CD4-positive, alpha-beta memory T cell (primary cell): ENCODE measurements at regions not wholly inside any gene's neighbourhood (a gene's known extent, or its start where the extent isn't known, plus 50 kb on each side); places are given as distances from the start of the nearest gene placed in this dataset.

Source experiments
- CTCF ChIA-PET: fragments of 350-600 bp; sonication (Branson Sonifier 250); formaldehyde crosslinking; loops from one replicate; lab custom pipeline; 2021; ENCODE audit warnings: inconsistent platforms; ENCODE audit not compliant: partially characterized antibody; lab: Charles Lee
- POLR2A ChIA-PET: fragments of 350-600 bp; sonication (Branson Sonifier 250); formaldehyde crosslinking; loops from one replicate; lab custom pipeline; 2021; ENCODE audit not compliant: partially characterized antibody; lab: Charles Lee
- DNase-seq, 5 donors: peaks; one replicate each; pipeline versions ENCODE4 v3.0.0 to v3.0.0-alpha.2; 2020 to 2022; ENCODE audit warnings: mixed read lengths in 1 of 5
- H3K27ac ChIP-seq: one replicate; pipeline ENCODE4 v1.7.0; 2013; ENCODE audit warnings: low read depth, low read length
- H3K27me3 ChIP-seq: 2 replicates; pipeline ENCODE4 v1.7.0; 2013; ENCODE audit warnings: mild to moderate bottlenecking, low read length, moderate library complexity; ENCODE audit not compliant: insufficient read depth
- H3K36me3 ChIP-seq: 2 replicates; pipeline ENCODE4 v1.7.0; 2013; ENCODE audit warnings: mild to moderate bottlenecking, low read length, moderate library complexity; ENCODE audit not compliant: insufficient read depth
- H3K4me1 ChIP-seq: 2 replicates; pipeline ENCODE4 v1.7.0; 2013; ENCODE audit warnings: mild to moderate bottlenecking, low read length, moderate library complexity; ENCODE audit not compliant: insufficient read depth
- H3K4me3 ChIP-seq, 2 donors: one replicate each; pipeline ENCODE4 v1.7.0; 2013; ENCODE audit warnings: low read length in 2 of 2, mild to moderate bottlenecking in 1 of 2
- H3K9me3 ChIP-seq, 2 donors: one replicate each; pipeline ENCODE4 v1.7.0; 2013; ENCODE audit warnings: low read length in 2 of 2, control low read depth in 1 of 2; ENCODE audit not compliant: control insufficient read depth in 1 of 2
- H3K27ac Mint-ChIP-seq, 7 donors: one replicate each; pipeline ENCODE4 v1.8.0; 2020 to 2021; ENCODE audit warnings: mixed read lengths in 7 of 7, mild to moderate bottlenecking in 6 of 7, inconsistent platforms in 3 of 7, moderate library complexity in 3 of 7
- H3K27me3 Mint-ChIP-seq, 2 donors: one replicate each; pipeline ENCODE4 v1.8.0; 2020 to 2021; ENCODE audit warnings: mixed read lengths in 2 of 2
- H3K36me3 Mint-ChIP-seq, 2 donors: one replicate each; pipeline ENCODE4 v1.8.0; 2020 to 2021; ENCODE audit warnings: mixed read lengths in 2 of 2, inconsistent platforms in 1 of 2, mild to moderate bottlenecking in 1 of 2
- H3K4me1 Mint-ChIP-seq, 4 donors: one replicate each; pipeline ENCODE4 v1.8.0; 2020 to 2021; ENCODE audit warnings: mixed read lengths in 4 of 4, mild to moderate bottlenecking in 1 of 4
- H3K4me3 Mint-ChIP-seq, 8 donors: one replicate each; pipeline ENCODE4 v1.8.0; 2020 to 2021; ENCODE audit warnings: mixed read lengths in 8 of 8, mild to moderate bottlenecking in 7 of 8, moderate library complexity in 6 of 8, inconsistent platforms in 3 of 8
- H3K9me3 Mint-ChIP-seq, 8 donors: one replicate each; pipeline ENCODE4 v1.8.0; 2020 to 2021; ENCODE audit warnings: mixed read lengths in 8 of 8, mild to moderate bottlenecking in 5 of 8, inconsistent platforms in 3 of 8, moderate library complexity in 1 of 8
- intact Hi-C: fragments of 100-400 bp; cut with micrococcal nuclease; formaldehyde crosslinking; loops from one replicate; pipeline ENCODE4 v1.15.1; 2023

DNA sequence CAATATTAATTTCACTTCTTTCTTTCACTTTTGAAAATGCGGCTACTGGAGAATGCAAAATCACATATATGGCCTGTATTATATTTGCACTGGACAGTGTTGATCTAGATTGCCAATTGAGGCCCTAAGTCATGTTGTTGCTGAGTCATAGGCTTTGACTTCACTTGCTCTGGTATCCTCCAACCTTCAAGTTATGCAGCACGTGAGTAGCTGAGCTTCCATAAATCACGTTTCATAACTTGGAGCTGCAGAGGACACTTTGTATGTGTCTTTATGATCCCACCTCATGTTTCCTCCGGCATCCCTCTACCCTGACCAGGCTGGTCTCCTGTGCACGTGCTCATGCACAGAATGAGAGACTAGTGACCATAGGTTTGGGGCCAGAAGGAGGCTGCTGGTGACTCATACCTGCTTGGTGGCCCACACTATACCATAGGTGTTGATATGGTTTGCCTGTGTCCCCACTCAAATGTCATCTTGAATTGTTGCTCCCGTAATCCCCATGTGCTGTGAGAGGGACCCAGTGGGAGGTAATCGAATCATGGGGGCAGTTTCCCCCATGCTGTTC is 103.0 kb upstream of the TSPAN2 start:
- intact Hi-C loops, result no loop called here

GRCh38 chr1:115191691-115192090 is 102.4 kb upstream of the TSPAN2 start:
- H3K36me3 ChIP-seq, result no peaks in the 10 kb centered on the region
- H3K4me1 Mint-ChIP-seq, result no peaks in the 10 kb centered on the region
- no peaks in the 10 kb centered on the region for H3K9me3 Mint-ChIP-seq
- peaks cover 3 to 10% of the 10 kb centered on the region in 2 donors for H3K27me3 Mint-ChIP-seq
- H3K9me3 ChIP-seq, result no peaks in the 10 kb centered on the region
- intact Hi-C loops, result no loop called here
- H3K4me3 Mint-ChIP-seq, result no peak overlapping the region
- no peak overlapping the region for H3K27ac Mint-ChIP-seq
- ChIA-PET CTCF (no interaction called here), POLR2A (no interaction called here)
- H3K4me3 ChIP-seq, result no peak overlapping the region
- H3K4me1 ChIP-seq, result no peaks in the 10 kb centered on the region
- no peaks in the 10 kb centered on the region for H3K36me3 Mint-ChIP-seq
- no peak overlapping the region for H3K27ac ChIP-seq
- no peak for DNase-seq
- H3K27me3 ChIP-seq, result no peaks in the 10 kb centered on the region

More for the DNA sequence above, 103.0 kb upstream of the TSPAN2 start:
- Mint-ChIP-seq H3K27me3 (peaks cover 3 to 14% of the 10 kb centered on the region in 2 donors), H3K4me3 (no peak overlapping the region), H3K27ac (no peak overlapping the region), H3K4me1 (no peaks in the 10 kb centered on the region), H3K9me3 (no peaks in the 10 kb centered on the region), H3K36me3 (no peaks in the 10 kb centered on the region)
- ChIA-PET CTCF (no interaction called here), POLR2A (no interaction called here)
- Histone ChIP-seq H3K4me1 (no peaks in the 10 kb centered on the region), H3K36me3 (no peaks in the 10 kb centered on the region), H3K27me3 (no peaks in the 10 kb centered on the region), H3K27ac (no peak overlapping the region), H3K9me3 (no peaks in the 10 kb centered on the region), H3K4me3 (no peak overlapping the region)
- no peak for DNase-seq

- Mint-ChIP-seq H3K4me3 (no peak overlapping the region), H3K27ac (no peak overlapping the region), H3K9me3 (no peaks in the 10 kb centered on the region), H3K27me3 (peaks cover 3 to 10% of the 10 kb centered on the region in 2 donors), H3K4me1 (no peaks in the 10 kb centered on the region), H3K36me3 (no peaks in the 10 kb centered on the region)
- Histone ChIP-seq H3K4me3 (no peak overlapping the region), H3K27ac (no peak overlapping the region), H3K27me3 (no peaks in the 10 kb centered on the region), H3K4me1 (no peaks in the 10 kb centered on the region), H3K9me3 (no peaks in the 10 kb centered on the region), H3K36me3 (no peaks in the 10 kb centered on the region)
- ChIA-PET POLR2A (no interaction called here), CTCF (no interaction called here)
- intact Hi-C loops, result no loop called here
- DNase-seq, result no peak
Observed at GRCh38 chr1:115190540-115191170, 101.4 kb upstream of the TSPAN2 start.

DNA sequence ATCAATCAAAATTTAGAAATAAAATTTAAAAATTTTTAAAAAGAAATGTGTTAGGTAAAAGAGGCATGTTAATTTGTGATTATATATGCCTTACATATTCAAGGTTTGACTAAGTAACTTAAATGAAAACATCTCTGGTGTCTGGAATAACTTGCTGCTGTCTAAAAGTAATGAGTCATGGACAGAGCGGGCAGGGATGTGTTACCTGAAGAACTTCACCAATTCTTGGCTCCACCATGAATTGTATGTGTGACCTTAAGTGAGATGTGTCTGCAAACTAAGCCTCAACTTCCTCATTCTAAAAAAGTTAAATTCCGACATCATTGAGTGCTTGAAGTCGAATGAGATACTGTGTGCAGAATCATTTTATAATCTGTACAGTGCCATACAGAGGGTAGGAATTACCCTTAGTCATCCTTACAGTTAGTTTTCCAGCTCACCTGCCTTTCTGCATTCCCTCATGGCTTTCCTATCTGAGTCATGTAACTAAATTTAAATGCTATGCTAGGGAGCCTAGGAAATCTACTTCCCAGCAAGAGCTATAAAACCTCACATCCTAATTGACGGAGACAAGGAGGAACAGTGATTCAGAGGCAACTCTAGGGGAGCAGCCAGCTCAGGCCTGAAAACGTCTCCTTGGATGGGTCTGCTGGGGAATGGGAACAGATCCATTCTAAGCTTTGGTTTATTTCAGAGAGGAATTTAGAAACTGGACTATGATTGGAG is 100.7 kb upstream of the TSPAN2 start:
- Mint-ChIP-seq H3K9me3 (no peaks in the 10 kb centered on the region), H3K27me3 (peaks cover 3 to 10% of the 10 kb centered on the region in 2 donors), H3K4me3 (no peak overlapping the region), H3K4me1 (peaks cover 0 to 5% (median 1%) of the 10 kb centered on the region in 4 donors), H3K27ac (no peak overlapping the region), H3K36me3 (no peaks in the 10 kb centered on the region)
- Histone ChIP-seq H3K9me3 (no peaks in the 10 kb centered on the region), H3K27ac (no peak overlapping the region), H3K36me3 (no peaks in the 10 kb centered on the region), H3K4me3 (no peak overlapping the region), H3K27me3 (no peaks in the 10 kb centered on the region), H3K4me1 (no peaks in the 10 kb centered on the region)
- intact Hi-C loops, result no loop called here
- DNase-seq, result no peak
- ChIA-PET POLR2A (no interaction called here), CTCF (no interaction called here)

DNA sequence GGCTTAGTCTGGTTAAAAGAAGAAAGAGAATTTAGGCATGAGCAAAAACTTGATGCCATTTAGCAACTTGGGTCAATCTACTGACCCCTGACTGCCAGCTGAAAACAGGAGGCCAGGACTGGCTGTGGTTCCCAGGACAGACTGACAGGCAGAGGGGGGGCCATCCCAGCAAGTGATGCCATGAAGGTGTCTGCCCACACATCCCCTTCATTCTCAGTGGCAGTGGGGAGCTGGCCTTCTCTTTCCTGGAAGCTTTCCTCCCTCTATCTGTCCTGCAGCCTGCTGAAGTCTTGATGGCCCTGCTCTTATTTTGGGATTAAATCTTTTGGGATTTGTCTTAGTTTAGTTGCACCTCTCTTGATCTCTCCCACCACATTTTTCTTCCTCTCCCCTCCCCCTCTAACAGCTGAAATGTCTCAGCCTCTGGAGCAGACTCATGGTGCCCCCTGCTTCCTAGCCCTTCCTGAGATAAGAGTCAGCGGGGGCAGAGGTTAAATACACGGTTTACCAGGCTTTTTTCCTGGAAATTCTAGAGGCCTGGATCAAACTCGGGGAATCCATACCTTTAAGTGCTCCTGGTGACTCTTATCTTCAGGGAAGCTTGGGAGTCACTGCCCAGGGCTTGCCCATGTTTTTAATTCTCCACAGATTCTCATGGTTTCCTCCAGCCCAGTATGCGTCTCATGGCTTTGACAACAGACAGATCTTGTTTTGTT is 99.5 kb upstream of the TSPAN2 start:
- Mint-ChIP-seq H3K36me3 (no peaks in the 10 kb centered on the region), H3K27me3 (peaks cover 3 to 4% of the 10 kb centered on the region in 2 donors), H3K4me3 (no peak overlapping the region), H3K27ac (no peak overlapping the region), H3K4me1 (peaks cover 0 to 7% (median 4%) of the 10 kb centered on the region in 4 donors), H3K9me3 (no peaks in the 10 kb centered on the region)
- intact Hi-C loops, result no loop called here
- Histone ChIP-seq H3K36me3 (no peaks in the 10 kb centered on the region), H3K4me1 (no peaks in the 10 kb centered on the region), H3K4me3 (no peak overlapping the region), H3K27ac (no peak overlapping the region), H3K27me3 (no peaks in the 10 kb centered on the region), H3K9me3 (no peaks in the 10 kb centered on the region)
- POLR2A ChIA-PET, result no interaction called here
- CTCF ChIA-PET, result no interaction called here
- DNase-seq, result no peak

GRCh38 chr1:115186711-115187265 is 97.5 kb upstream of the TSPAN2 start:
- DNase-seq, result no peak
- POLR2A ChIA-PET, result no interaction called here
- Histone ChIP-seq H3K27ac (no peak overlapping the region), H3K4me3 (no peak overlapping the region), H3K27me3 (no peaks in the 10 kb centered on the region), H3K36me3 (no peaks in the 10 kb centered on the region), H3K9me3 (no peaks in the 10 kb centered on the region), H3K4me1 (no peaks in the 10 kb centered on the region)
- no peak overlapping the region for H3K27ac Mint-ChIP-seq
- H3K27me3 Mint-ChIP-seq, result peaks cover 3 to 4% of the 10 kb centered on the region in 2 donors
- H3K4me3 Mint-ChIP-seq, result no peak overlapping the region
- H3K4me1 Mint-ChIP-seq, result peaks cover 0 to 7% (median 4%) of the 10 kb centered on the region in 4 donors
- CTCF ChIA-PET, result no interaction called here
- H3K9me3 Mint-ChIP-seq, result no peaks in the 10 kb centered on the region
- intact Hi-C loops, result no loop called here
- no peaks in the 10 kb centered on the region for H3K36me3 Mint-ChIP-seq

- no peaks in the 10 kb centered on the region for H3K36me3 Mint-ChIP-seq
- CTCF ChIA-PET, result no interaction called here
- no peak for DNase-seq
- no peak overlapping the region for H3K27ac ChIP-seq
- no peaks in the 10 kb centered on the region for H3K36me3 ChIP-seq
- no peaks in the 10 kb centered on the region for H3K9me3 Mint-ChIP-seq
- peak overlapping the region in 1 of 7 donors; percentile 33 for H3K27ac Mint-ChIP-seq
- intact Hi-C loops, result no loop called here
- no peaks in the 10 kb centered on the region for H3K27me3 ChIP-seq
- peak overlapping the region in 2 of 8 donors; percentile 33 to 61 for H3K4me3 Mint-ChIP-seq
- H3K4me1 ChIP-seq, result no peaks in the 10 kb centered on the region
- peaks cover 3 to 8% of the 10 kb centered on the region in 2 donors for H3K27me3 Mint-ChIP-seq
- POLR2A ChIA-PET, result no interaction called here
- H3K4me3 ChIP-seq, result no peak overlapping the region
- H3K9me3 ChIP-seq, result no peaks in the 10 kb centered on the region
- H3K4me1 Mint-ChIP-seq, result peaks cover 0 to 7% (median 4%) of the 10 kb centered on the region in 4 donors
Observed at GRCh38 chr1:115185336-115185735, 96.0 kb upstream of the TSPAN2 start.
